GM21576 (cell line): ENCODE measurements at regions not wholly inside any gene's neighbourhood (a gene's known extent, or its start where the extent isn't known, plus 50 kb on each side); places are given as distances from the start of the nearest gene placed in this dataset.

Source experiments
- ATAC-seq: cut with Tn5 transposase; IDR thresholded peaks from one replicate; pipeline ENCODE4 v1.9.1; 2021; ENCODE audit warnings: mild to moderate bottlenecking, moderate library complexity; ENCODE audit not compliant: unreplicated experiment

GRCh38 chr16:77551357-77551756, 116.5 kb upstream of the ADAMTS18 start:
- no peak for ATAC-seq

GRCh38 chr16:77553130-77553529, 118.3 kb upstream of the ADAMTS18 start:
- ATAC-seq = no peak

DNA sequence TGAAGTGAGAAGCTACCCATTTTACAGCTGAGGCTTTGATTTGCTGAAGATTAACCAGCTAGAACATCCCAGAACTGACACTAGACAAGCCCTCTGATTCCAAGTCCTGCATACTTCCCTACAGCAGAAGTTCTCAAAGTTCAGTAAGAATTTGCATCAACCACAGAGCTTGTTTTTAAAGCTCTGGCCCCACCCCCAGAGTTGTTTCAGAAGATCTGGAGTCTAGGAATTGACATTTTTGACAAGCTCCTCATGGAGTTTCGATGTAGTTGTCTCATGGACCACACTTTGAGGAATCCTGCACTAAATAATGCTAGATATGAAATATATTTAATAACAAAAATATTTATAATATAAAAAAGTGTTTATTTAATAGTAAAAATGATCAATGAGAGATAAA, 120.3 kb upstream of the ADAMTS18 start:
- ATAC-seq = no peak

DNA sequence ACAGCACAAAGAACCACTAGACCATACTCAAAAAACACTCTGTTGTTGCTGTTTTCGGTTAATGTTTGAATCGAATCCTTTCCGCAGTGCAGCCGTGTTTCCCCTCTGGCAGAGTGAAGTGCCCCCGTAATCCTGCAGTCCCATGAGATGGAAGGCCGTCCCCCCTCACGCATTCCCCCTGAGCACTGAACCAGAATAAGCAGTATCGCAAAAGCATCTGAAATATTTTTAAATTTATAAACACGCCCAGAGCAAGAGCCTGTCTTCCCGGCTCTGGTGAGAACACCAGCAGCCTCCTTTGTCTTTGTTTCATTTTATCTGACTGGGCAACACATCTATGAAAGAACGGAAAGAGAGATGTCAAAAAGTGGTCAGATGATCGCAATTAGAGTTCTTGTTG, 121.0 kb upstream of the ADAMTS18 start:
- no peak for ATAC-seq

DNA sequence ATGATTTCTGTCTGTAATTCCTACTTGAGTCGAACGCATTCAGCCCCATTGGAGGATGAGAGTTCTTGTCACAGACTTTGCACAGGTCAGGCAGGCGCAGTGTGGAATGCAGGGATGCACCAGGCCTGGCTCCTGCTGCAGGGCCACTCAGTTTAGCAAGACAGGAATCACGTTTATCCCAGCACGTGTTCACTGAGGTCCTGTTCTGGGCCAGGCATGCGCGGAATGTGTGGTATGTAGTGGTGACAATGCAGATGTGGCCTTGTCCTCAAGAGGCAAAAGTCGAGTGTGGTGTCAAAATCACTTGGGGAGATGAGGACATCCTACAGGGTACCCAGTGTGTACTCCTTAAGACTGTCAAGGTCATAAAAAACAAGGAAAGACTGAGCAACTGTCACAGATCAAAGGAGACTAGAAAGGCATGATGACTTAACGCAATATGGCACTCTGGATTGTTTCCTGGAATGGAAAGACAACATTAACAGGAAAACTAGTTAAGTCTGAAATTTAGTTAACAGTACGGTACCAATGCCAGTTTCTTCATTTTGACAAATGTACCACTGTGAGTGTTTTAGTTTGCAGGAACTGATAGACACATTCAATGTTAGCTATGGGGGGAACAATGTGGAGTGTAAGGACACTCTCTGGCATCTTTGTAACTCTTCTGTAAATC, 121.5 kb upstream of the ADAMTS18 start:
- ATAC-seq = no peak

GRCh38 chr16:77557385-77557784, 122.6 kb upstream of the ADAMTS18 start:
- ATAC-seq = no peak

DNA sequence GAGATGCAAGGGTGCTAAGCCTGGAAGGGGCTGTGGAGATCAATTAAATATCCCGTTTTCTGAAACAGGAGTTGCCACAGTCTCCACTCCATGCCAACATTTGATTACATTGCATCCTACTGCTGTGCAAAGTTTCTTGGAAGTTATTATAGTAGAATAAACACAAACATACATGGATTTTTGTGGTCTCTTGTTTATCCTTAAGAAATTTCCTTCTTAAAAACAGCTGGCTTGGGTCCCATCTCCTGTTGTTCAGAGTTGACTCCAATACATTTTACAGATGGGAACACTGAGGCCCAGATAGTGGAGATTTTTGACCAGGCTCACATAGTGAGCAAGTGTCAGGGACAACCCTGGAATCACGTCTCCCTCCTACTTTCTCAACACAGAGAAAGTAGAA, 124.0 kb upstream of the ADAMTS18 start:
- ATAC-seq = no peak

DNA sequence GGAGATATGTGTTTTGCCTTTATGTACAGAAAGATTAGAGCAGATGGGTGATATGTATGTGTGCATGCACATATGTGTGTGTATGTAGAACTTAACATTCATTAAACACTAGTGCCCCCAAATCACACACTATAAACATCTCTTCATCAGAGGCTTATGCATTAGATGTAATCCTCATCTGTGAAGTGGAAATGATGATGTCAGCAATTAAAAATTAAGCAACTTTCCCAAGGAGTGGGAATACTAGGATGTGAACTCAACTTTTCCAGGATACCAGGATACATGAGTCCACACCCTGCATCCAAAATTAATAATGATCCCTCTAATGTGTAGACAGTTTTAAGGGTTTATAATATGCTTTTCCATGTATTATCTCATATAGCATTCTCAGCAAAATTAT, 127.7 kb upstream of the ADAMTS18 start:
- ATAC-seq = no peak

GRCh38 chr16:77564791-77565390, 130.1 kb upstream of the ADAMTS18 start:
- no peak for ATAC-seq

- no peak for ATAC-seq
Observed at GRCh38 chr16:77569406-77569805, 134.6 kb upstream of the ADAMTS18 start.

DNA sequence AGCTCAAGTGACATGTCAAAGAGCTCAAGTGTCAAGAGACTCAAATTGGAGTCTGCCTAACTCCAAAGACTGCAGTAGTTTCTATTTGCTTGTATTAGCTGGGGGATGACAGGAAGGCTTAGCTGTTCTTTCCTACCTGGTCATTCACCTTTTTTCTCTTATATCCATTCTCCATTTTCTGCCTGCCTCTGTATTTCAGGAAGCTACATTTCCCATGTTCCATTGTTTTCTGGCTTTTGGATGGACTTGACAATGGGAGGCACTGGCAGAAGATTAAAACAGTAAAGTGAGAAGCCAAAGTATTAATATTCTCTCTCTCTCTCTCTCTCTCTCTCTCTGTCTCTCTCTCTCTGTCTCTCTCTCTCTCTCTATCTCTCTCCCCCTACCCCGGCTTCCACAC, 135.7 kb upstream of the ADAMTS18 start:
- no peak for ATAC-seq

- ATAC-seq = no peak
Observed at GRCh38 chr16:77571115-77571862, 136.5 kb upstream of the ADAMTS18 start.

DNA sequence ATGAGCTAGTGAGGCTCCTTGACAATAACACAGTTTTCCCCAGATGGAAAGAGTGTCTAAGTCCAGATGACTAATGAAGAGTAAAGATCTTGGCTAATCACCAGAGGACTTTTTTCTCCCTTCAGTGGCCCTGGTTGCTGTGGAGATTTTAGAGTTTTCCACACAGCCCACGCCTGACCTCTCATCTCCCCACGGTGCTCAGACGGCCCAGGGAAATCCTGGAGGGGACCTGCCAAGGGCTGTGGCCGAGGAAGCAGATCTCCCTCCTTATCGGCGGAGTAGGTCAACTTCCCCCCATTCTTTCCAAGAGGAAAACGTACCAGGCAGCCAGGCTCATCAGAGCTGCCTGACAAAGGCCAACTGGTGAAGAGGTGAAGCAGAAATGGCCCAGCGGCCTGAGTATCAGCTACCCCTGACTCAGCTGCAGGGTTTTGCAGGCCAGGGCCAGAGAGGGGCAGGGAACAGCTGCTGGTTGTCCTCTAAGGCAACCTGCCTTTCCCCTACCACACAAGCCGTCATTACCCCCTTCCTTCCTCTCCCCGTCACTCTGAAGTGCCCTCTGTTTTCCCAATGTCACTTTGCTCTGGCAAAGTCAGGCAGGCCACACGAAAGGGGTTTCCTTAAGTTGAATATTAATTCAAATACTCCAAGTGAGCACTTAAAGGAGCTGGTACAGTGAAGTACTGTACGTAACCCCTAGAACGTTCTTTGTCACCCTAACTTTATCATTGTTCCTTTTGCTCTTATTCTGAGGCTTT, 140.2 kb upstream of the ADAMTS18 start:
- no peak for ATAC-seq

GRCh38 chr16:77579351-77579891, 142.9 kb upstream of the NUDT7 start:
- no peak for ATAC-seq

DNA sequence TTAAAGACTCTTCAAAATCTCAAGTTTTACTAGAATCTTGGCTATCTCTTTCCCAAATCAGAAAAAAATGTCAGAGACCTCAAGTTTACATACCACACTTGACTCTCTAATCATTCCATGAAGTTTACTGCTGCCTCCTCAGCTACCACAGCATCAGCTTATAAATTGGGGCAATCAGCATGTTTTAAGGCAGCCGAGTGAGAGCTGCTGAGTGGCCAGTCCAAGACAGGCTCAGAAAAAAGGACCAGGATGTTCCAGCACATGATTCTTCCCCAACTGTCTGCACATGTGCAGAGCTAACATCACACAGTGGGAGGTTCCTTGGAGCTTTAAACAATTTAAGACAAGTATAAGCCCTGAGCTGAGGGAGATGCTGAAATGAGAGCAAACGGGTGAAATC, 140.6 kb upstream of the NUDT7 start:
- ATAC-seq = no peak

GRCh38 chr16:77584205-77584859, 138.0 kb upstream of the NUDT7 start:
- no peak for ATAC-seq

- ATAC-seq = no peak
Observed at GRCh38 chr16:77585379-77586251, 136.7 kb upstream of the NUDT7 start.

GRCh38 chr16:77588389-77588788, 133.9 kb upstream of the NUDT7 start:
- ATAC-seq = no peak

GRCh38 chr16:77589071-77589765, 133.1 kb upstream of the NUDT7 start:
- ATAC-seq = no peak
